ENCODE measurements at regions not wholly inside any gene's neighbourhood (a gene's known extent, or its start where the extent isn't known, plus 50 kb on each side); places are given as distances from the start of the nearest gene placed in this dataset.
"Not testable (repeated sequence)": the region's sequence is repeated elsewhere in the genome, so short reads cannot be mapped to it uniquely, and the experiment has no call there.

DNA sequence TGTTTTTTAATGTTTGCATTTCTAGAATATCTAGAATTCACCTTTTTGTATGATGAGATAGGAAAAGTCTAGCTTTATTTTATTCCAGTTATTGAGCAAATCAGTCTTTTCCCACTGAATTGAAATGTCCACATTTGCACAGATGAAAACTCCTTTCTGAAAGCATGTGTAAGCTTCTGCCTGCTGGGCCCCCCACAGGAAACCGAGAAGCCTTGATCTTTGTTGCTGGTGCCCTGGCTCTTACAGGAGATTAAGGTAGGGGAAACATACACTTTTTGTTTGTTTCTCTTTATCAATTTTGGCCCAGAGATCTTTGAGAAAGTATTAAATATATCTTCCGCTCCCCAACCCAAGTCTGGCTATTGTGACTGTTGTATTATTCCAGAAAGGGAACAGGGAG, 87.2 kb upstream of the GNAZ start:
- no peaks in the 10 kb centered on the region for H3K4me1 ChIP-seq (ENCODE audit: insufficient read depth)
- 49% methylated on average over 2 of the region's 2 CpGs for WGBS
- no peak overlapping the region for H3K4me3 ChIP-seq (ENCODE audit: low read depth, low read length)
- no peak overlapping the region for H3K27ac ChIP-seq (ENCODE audit: low read depth)
- DNase-seq (ENCODE audit: extremely low spot score): no peak
- no peaks in the 10 kb centered on the region for H3K36me3 ChIP-seq (ENCODE audit: insufficient read depth)

DNA sequence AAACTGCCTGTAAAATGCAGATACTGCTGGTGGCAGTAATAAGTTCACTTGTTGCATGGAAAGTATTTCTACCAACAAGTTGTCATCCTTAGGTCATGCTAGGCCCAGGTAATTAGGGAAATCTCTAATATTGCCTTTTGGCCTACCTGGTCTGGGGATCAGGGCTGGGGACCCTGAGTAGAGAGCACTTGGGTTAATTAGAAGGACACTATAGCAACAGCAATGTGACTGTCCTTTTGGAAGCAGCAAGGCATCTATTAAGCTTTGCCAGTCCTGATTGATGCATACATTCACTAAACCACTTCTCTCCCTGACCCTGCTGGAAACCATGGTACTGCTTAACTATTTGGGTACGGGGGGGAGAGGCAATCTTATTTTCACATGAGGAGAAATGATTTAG, 86.5 kb upstream of the GNAZ start:
- Histone ChIP-seq H3K4me1 (ENCODE audit: insufficient read depth) (no peaks in the 10 kb centered on the region), H3K27ac (ENCODE audit: low read depth) (no peak overlapping the region), H3K4me3 (ENCODE audit: low read depth, low read length) (no peak overlapping the region), H3K36me3 (ENCODE audit: insufficient read depth) (no peaks in the 10 kb centered on the region)
- WGBS: 0% methylated on average over 1 of the region's 1 CpG
- DNase-seq (ENCODE audit: extremely low spot score): no peak

- WGBS: 94% methylated on average over 2 of the region's 2 CpGs
- Histone ChIP-seq H3K4me3 (ENCODE audit: low read depth, low read length) (no peak overlapping the region), H3K27ac (ENCODE audit: low read depth) (no peak overlapping the region), H3K36me3 (ENCODE audit: insufficient read depth) (no peaks in the 10 kb centered on the region), H3K4me1 (ENCODE audit: insufficient read depth) (no peaks in the 10 kb centered on the region)
- DNase-seq (ENCODE audit: extremely low spot score): no peak
Observed at GRCh38 chr22:22984967-22985366, 85.4 kb upstream of the GNAZ start.

GRCh38 chr22:22986008-22986407, 84.3 kb upstream of the GNAZ start:
- Histone ChIP-seq H3K36me3 (ENCODE audit: insufficient read depth) (no peaks in the 10 kb centered on the region), H3K27ac (ENCODE audit: low read depth) (no peak overlapping the region), H3K4me1 (ENCODE audit: insufficient read depth) (no peaks in the 10 kb centered on the region), H3K4me3 (ENCODE audit: low read depth, low read length) (no peak overlapping the region)
- 77% methylated on average over 2 of the region's 2 CpGs for WGBS
- no peak for DNase-seq (ENCODE audit: extremely low spot score)

GRCh38 chr22:22986640-22987039, 83.7 kb upstream of the GNAZ start:
- Histone ChIP-seq H3K4me3 (ENCODE audit: low read depth, low read length) (no peak overlapping the region), H3K4me1 (ENCODE audit: insufficient read depth) (no peaks in the 10 kb centered on the region), H3K36me3 (ENCODE audit: insufficient read depth) (no peaks in the 10 kb centered on the region), H3K27ac (ENCODE audit: low read depth) (no peak overlapping the region)
- no peak for DNase-seq (ENCODE audit: extremely low spot score)
- 81% methylated on average over 3 of the region's 3 CpGs for WGBS

DNA sequence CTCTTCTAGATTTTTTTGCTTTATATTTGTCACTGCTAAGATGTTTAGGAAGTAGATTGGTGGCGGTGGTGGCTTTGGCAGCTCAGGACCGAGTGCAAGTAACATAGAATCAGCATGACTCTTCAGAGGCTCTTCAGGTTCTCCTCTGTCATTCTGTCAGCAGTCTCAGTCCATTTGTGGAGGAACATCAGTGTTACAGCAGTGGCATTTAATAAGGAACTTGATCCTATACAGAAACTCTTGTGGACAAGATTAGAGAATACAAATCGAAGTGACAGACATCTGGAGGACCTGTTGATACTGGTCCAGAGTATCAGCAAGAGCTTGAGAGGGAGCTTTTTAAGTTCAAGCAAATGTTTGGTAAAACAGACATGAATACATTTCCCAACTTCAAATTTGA, 82.2 kb upstream of the GNAZ start:
- Histone ChIP-seq H3K4me3 (ENCODE audit: low read depth, low read length) (no peak overlapping the region), H3K27ac (ENCODE audit: low read depth) (no peak overlapping the region), H3K4me1 (ENCODE audit: insufficient read depth) (no peaks in the 10 kb centered on the region), H3K36me3 (ENCODE audit: insufficient read depth) (no peaks in the 10 kb centered on the region)
- WGBS: 61% methylated on average over 3 of the region's 3 CpGs
- no peak for DNase-seq (ENCODE audit: extremely low spot score)

GRCh38 chr22:22988785-22989184, 81.5 kb upstream of the GNAZ start:
- no peak overlapping the region for H3K4me3 ChIP-seq (ENCODE audit: low read depth, low read length)
- H3K27ac ChIP-seq (ENCODE audit: low read depth): no peak overlapping the region
- no peaks in the 10 kb centered on the region for H3K4me1 ChIP-seq (ENCODE audit: insufficient read depth)
- no peak for DNase-seq (ENCODE audit: extremely low spot score)
- no peaks in the 10 kb centered on the region for H3K36me3 ChIP-seq (ENCODE audit: insufficient read depth)
- 82% methylated on average over 3 of the region's 3 CpGs for WGBS

DNA sequence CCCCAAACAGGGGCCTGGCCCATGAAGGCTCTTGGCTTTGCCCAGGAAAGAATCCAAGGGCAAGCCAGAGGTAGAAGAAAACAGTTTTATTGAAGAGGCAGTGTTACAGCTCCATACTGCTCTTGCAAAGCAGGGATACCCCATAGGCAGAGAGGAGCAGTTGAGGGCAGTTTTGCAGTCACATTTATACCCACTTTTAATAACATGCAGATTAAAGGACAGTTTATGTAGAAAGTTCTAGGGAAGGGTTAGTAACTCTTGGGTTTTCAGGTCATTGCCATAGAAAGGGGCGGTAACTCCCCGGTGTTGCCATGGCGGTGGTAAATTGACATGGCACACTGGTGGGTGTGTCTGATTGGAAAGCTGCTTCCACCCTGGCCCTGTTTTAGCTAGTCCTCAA, 80.5 kb upstream of the GNAZ start:
- WGBS: 90% methylated on average over 3 of the region's 3 CpGs
- no peak overlapping the region for H3K27ac ChIP-seq (ENCODE audit: low read depth)
- H3K36me3 ChIP-seq (ENCODE audit: insufficient read depth): no peaks in the 10 kb centered on the region
- no peak for DNase-seq (ENCODE audit: extremely low spot score)
- H3K4me3 ChIP-seq (ENCODE audit: low read depth, low read length): no peak overlapping the region
- no peaks in the 10 kb centered on the region for H3K4me1 ChIP-seq (ENCODE audit: insufficient read depth)

GRCh38 chr22:22990711-22991505, 79.4 kb upstream of the GNAZ start:
- DNase-seq (ENCODE audit: extremely low spot score); H3K27ac ChIP-seq (ENCODE audit: low read depth); H3K36me3 ChIP-seq (ENCODE audit: insufficient read depth); H3K4me3 ChIP-seq (ENCODE audit: low read depth, low read length); H3K4me1 ChIP-seq (ENCODE audit: insufficient read depth): not testable (repeated sequence)
- WGBS: 51% methylated on average over 7 of the region's 7 CpGs

- H3K36me3 ChIP-seq (ENCODE audit: insufficient read depth): no peaks in the 10 kb centered on the region
- no peak overlapping the region for H3K27ac ChIP-seq (ENCODE audit: low read depth)
- no peaks in the 10 kb centered on the region for H3K4me1 ChIP-seq (ENCODE audit: insufficient read depth)
- no peak overlapping the region for H3K4me3 ChIP-seq (ENCODE audit: low read depth, low read length)
- 76% methylated on average over 3 of the region's 3 CpGs for WGBS
- DNase-seq (ENCODE audit: extremely low spot score): no peak
Observed at GRCh38 chr22:22992474-22992873, 77.8 kb upstream of the GNAZ start.

DNA sequence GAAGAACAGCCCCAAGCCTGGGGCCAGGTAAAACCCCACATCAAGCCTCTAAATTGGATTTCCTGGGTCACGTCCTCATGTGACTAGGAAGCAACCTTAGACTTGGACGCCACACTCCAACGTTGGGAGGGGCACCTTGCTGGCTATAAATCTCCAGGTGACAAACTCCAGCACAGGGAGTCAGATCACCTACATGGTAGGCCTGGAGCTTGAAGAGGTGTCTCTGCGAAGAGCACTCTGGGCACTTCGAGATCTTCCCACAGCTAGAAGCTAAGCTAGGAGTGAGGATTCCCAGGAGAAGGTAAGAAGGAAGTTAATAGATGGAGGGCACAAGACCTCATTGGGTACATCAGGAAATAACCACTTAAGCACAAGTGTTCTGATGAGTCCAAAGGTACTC, 77.1 kb upstream of the GNAZ start:
- Histone ChIP-seq H3K36me3 (ENCODE audit: insufficient read depth) (no peaks in the 10 kb centered on the region), H3K4me1 (ENCODE audit: insufficient read depth) (no peaks in the 10 kb centered on the region), H3K4me3 (ENCODE audit: low read depth, low read length) (no peak overlapping the region), H3K27ac (ENCODE audit: low read depth) (no peak overlapping the region)
- DNase-seq (ENCODE audit: extremely low spot score): no peak
- 78% methylated on average over 5 of the region's 5 CpGs for WGBS

- Histone ChIP-seq H3K4me3 (ENCODE audit: low read depth, low read length) (no peak overlapping the region), H3K36me3 (ENCODE audit: insufficient read depth) (no peaks in the 10 kb centered on the region), H3K27ac (ENCODE audit: low read depth) (no peak overlapping the region), H3K4me1 (ENCODE audit: insufficient read depth) (no peaks in the 10 kb centered on the region)
- no peak for DNase-seq (ENCODE audit: extremely low spot score)
- 43% methylated on average over 3 of the region's 3 CpGs for WGBS
Observed at GRCh38 chr22:22995166-22995565, 75.2 kb upstream of the GNAZ start.

GRCh38 chr22:22996511-22997261, 73.6 kb upstream of the GNAZ start:
- Histone ChIP-seq H3K4me3 (ENCODE audit: low read depth, low read length) (no peak overlapping the region), H3K36me3 (ENCODE audit: insufficient read depth) (no peaks in the 10 kb centered on the region), H3K27ac (ENCODE audit: low read depth) (no peak overlapping the region), H3K4me1 (ENCODE audit: insufficient read depth) (no peaks in the 10 kb centered on the region)
- no peak for DNase-seq (ENCODE audit: extremely low spot score)
- 78% methylated on average over 2 of the region's 2 CpGs for WGBS

- Histone ChIP-seq H3K27ac (ENCODE audit: low read depth) (no peak overlapping the region), H3K36me3 (ENCODE audit: insufficient read depth) (no peaks in the 10 kb centered on the region), H3K4me1 (ENCODE audit: insufficient read depth) (no peaks in the 10 kb centered on the region), H3K4me3 (ENCODE audit: low read depth, low read length) (no peak overlapping the region)
- no peak for DNase-seq (ENCODE audit: extremely low spot score)
Observed at GRCh38 chr22:22997262-22997898, 72.9 kb upstream of the GNAZ start.

Data from urinary bladder (tissue), 3 donors.